GM10266 (cell line): ENCODE measurements at regions not wholly inside any gene's neighbourhood (a gene's known extent, or its start where the extent isn't known, plus 50 kb on each side); places are given as distances from the start of the nearest gene placed in this dataset.

Experiments
- DNase-seq: peaks from one replicate; pipeline ENCODE4 v3.0.0; 2012; ENCODE audit errors: extremely low spot score
- TF ChIP-seq, protein P1 (sequence below): IDR thresholded peaks from 2 replicates; pipeline ENCODE4 v1.5.1; 2012; ENCODE audit warnings: mild to moderate bottlenecking, low read depth; ENCODE audit not compliant: control insufficient read depth, insufficient read depth; ENCODE audit errors: missing control alignments

DNA sequence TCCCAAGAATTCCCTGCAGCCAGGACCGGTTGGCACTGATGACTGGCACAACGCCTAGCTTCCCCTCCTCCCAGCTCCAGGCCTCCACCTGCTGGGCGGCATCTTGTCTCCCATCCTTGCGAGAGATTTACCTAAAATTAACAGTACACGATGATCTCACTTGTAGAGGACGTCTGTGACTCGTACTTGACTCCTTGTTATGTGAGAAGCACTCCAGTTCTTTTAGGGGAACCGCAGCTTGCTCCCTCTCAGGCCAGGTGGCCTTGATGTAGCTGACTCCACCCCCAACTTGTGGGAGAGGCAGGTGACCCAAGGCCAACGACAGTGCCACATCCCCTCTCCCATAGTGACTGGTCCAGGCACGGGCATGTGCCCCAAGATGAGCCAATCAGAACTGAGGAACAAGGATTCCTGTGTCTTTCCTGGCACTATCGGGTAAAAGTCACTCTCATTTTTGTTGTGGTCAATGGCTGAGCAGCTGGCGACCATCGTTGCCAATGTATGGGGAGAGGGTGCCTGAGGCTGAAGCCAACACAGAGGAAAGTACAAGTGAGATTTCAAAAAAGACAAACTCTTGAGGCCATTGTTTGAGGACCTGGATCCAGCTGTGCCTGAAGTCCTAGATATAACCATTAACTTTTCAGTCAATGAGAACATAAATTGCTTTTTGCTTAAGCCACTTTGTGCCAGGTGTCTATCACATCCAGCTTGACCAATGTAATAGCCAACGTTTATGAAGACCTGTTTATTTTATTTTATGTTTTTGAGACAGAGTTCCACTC lies 208.7 kb downstream of the RBM19 start:
- DNase-seq, result no peak

DNA sequence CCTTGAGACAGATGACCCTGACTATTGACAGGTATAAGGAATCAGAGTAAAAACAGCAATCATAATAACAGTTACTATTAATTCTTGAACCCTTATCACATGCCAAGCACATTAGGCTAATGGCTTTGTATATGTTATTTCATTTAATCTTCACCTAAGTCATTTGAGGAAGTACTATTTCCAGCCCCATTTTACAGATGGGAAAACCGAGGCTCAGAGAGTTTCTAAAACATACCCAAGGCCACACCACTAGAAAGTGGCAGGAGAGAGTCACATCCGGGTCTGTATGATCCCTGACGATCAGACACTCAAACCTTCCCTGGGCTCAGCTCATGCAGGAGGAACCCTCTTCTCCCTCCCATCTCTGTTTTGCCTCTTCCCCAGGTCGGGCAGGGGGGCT lies 209.5 kb downstream of the RBM19 start:
- TF ChIP-seq, protein P1, sequence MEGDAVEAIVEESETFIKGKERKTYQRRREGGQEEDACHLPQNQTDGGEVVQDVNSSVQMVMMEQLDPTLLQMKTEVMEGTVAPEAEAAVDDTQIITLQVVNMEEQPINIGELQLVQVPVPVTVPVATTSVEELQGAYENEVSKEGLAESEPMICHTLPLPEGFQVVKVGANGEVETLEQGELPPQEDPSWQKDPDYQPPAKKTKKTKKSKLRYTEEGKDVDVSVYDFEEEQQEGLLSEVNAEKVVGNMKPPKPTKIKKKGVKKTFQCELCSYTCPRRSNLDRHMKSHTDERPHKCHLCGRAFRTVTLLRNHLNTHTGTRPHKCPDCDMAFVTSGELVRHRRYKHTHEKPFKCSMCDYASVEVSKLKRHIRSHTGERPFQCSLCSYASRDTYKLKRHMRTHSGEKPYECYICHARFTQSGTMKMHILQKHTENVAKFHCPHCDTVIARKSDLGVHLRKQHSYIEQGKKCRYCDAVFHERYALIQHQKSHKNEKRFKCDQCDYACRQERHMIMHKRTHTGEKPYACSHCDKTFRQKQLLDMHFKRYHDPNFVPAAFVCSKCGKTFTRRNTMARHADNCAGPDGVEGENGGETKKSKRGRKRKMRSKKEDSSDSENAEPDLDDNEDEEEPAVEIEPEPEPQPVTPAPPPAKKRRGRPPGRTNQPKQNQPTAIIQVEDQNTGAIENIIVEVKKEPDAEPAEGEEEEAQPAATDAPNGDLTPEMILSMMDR, result no peak
- DNase-seq, result no peak

More for the DNA sequence above, 208.7 kb downstream of the RBM19 start:
- TF ChIP-seq, protein P1, result no peak

DNA sequence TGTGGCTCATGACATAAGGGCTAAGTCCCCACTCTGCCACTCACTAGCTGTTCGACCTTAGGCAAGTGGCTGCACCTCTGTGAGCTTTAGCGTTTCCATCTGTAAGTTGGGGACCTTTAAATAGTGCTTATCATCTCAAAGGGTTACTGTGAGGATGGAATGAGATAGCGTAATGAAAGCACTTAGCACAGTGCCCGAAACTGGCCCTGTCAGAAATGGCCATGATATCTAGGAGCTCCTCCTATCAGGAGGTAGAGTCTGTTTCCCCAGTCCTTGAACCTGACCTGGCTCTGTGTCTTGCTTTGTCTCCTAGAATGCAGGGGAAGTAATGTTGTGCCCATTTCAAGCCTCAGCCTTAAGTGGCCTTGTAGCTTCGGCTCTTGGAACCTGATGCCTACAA lies 211.0 kb downstream of the RBM19 start:
- TF ChIP-seq, protein P1, result no peak
- no peak for DNase-seq

DNA sequence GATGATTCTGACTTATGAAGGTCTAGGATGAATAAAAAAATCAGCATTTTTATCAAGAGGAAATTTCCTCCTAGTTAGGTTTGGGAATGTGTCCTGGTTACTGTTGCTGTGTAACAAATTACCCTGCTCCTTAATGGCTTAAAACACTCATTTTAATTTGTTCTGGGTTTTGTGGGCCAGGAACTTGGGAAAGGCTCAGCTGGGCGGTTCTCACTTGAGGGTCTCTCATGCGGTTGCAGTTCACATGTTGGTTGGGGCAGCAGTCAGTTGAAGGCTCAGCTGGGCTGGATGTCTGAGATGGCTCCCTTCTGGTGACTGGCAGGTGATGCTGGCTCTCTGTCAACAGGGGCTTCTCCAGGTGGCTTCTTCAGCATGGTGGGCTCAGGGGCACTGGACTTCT lies 214.6 kb downstream of the RBM19 start:
- no peak for DNase-seq
- TF ChIP-seq, protein P1, result no peak

DNA sequence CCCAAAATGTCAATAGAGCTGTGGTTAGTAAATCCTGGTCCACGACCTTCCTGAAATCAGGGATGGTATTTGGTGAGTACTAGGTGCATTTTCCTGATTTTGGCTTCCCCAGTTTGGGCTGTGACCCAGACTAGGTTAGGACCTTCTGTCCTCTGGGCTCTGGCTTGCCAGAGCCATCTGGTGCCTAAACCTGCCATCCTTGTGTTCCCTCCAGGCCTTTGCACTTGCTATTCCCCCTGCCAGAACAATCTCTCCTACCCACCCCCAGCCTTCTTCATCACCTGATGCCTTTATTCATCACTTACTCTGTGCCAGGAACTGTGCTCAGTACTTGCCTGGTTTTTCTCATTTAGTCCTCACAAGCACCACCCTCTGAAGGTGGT lies 216.7 kb downstream of the RBM19 start:
- TF ChIP-seq, protein P1, result no peak
- no peak for DNase-seq

DNA sequence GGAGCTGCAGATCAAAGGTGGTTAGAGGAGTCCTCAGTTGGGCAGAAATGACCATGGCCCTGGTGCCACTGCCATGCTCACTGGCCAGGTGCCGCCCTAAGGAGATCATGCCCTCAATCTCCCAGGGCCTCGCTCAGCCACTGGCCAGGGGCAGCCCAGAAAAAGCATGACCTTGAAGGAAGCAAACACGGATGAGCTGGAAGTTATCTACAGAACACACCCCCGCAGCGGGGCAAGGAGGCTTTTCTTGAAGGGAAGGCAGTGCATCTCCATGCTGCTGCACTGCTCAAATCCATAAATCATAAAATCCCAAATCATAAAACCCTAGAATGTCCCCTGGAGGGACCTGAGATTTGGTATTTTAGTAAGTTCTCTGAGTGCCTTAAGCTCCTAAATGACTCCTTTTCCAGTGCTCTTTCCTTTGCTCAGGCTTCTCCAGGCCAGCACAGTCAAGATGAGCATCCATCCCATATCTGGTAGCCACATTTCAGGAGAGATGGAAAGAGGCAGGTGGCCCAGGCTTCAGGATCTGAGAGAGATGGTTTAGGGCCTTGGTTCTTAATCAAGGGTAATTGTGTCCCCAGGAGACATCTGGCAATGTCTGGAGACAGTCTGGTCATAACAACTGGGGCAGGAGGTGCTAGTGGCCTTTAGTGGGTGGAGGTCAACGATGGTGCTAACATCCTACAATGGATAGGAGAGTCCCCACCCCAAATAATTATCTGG lies 217.3 kb downstream of the RBM19 start:
- TF ChIP-seq, protein P1, result no peak

DNA sequence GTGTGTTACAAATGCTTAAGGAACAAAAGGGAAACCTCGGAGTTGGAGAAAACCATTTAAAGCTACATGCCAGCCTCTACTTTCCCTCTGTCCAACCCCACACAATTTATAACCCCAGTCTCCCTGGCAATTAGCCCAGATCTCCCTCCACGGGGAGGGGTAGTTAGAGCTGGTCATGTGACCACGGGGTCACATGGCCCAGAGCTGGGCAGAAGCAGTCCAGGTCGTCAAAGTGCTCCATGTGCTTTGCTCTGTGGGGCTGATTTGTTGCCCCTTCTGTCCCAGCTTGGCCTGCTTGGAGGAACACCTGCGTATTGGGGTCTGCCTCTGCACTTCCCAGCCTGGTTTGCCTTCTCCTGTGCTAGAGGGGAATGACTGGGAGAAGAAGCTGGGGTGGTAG lies 219.1 kb downstream of the RBM19 start:
- TF ChIP-seq, protein P1, result no peak
- no peak for DNase-seq

More for the DNA sequence above, 217.3 kb downstream of the RBM19 start:
- no peak for DNase-seq
